ENCODE measurements at regions not wholly inside any gene's neighbourhood (a gene's known extent, or its start where the extent isn't known, plus 50 kb on each side); places are given as distances from the start of the nearest gene placed in this dataset.

- Histone ChIP-seq H3K36me3 (ENCODE audit: insufficient read depth, low read length) (no peaks in the 10 kb centered on the region), H4K20me1 (ENCODE audit: insufficient read depth, low read length) (no peaks in the 10 kb centered on the region), H3K9me3 (ENCODE audit: insufficient read depth, low read length, severe bottlenecking) (no peaks in the 10 kb centered on the region), H2AFZ (ENCODE audit: low read depth, low read length) (no peak overlapping the region), H3K27me3 (ENCODE audit: insufficient read depth, low read length, poor library complexity) (no peaks in the 10 kb centered on the region), H3K27ac (ENCODE audit: low read length) (no peak overlapping the region), H3K4me2 (ENCODE audit: insufficient read depth, low read length) (no peak overlapping the region), H3K4me1 (ENCODE audit: insufficient read depth, low read length) (no peaks in the 10 kb centered on the region), H3K9ac (ENCODE audit: low read depth, low read length) (no peak overlapping the region), H3K79me2 (ENCODE audit: insufficient read depth, low read length) (no peaks in the 10 kb centered on the region), H3K4me3 (ENCODE audit: low read depth in 1 of 2, low read length in 2 of 2) (no peak overlapping the region)
- DNase-seq: no peak
- ATAC-seq (ENCODE audit: insufficient read depth, low read depth): no peak
- TF ChIP-seq EZH2 (IDR thresholded peaks at IDR 0.05; ENCODE audit: borderline replicate concordance, low read depth, low read length, severe bottlenecking) (no peak), CTCF (IDR thresholded peaks at IDR 0.05; ENCODE audit: borderline replicate concordance, extremely low read depth, low read length, poor library complexity, severe bottlenecking) (no peak)
Measured at GRCh38 chr1:100622966-100623762, 85.2 kb downstream of the GPR88 start.

GRCh38 chr1:100624886-100625610 is 87.1 kb downstream of the GPR88 start:
- Histone ChIP-seq H3K4me1 (ENCODE audit: insufficient read depth, low read length) (no peaks in the 10 kb centered on the region), H3K27me3 (ENCODE audit: insufficient read depth, low read length, poor library complexity) (no peaks in the 10 kb centered on the region), H3K79me2 (ENCODE audit: insufficient read depth, low read length) (no peaks in the 10 kb centered on the region), H3K36me3 (ENCODE audit: insufficient read depth, low read length) (no peaks in the 10 kb centered on the region), H3K4me3 (ENCODE audit: low read depth in 1 of 2, low read length in 2 of 2) (no peak overlapping the region), H3K27ac (ENCODE audit: low read length) (no peak overlapping the region), H3K9me3 (ENCODE audit: insufficient read depth, low read length, severe bottlenecking) (no peaks in the 10 kb centered on the region), H3K4me2 (ENCODE audit: insufficient read depth, low read length) (no peak overlapping the region), H2AFZ (ENCODE audit: low read depth, low read length) (no peak overlapping the region), H4K20me1 (ENCODE audit: insufficient read depth, low read length) (no peaks in the 10 kb centered on the region), H3K9ac (ENCODE audit: low read depth, low read length) (no peak overlapping the region)
- TF ChIP-seq EZH2 (IDR thresholded peaks at IDR 0.05; ENCODE audit: borderline replicate concordance, low read depth, low read length, severe bottlenecking): no peak
- no peak for TF ChIP-seq CTCF (IDR thresholded peaks at IDR 0.05; ENCODE audit: borderline replicate concordance, extremely low read depth, low read length, poor library complexity, severe bottlenecking)
- ATAC-seq (ENCODE audit: insufficient read depth, low read depth) (no peak), DNase-seq (no peak)

GRCh38 chr1:100626397-100626796 is 88.5 kb downstream of the GPR88 start:
- Histone ChIP-seq H3K4me2 (ENCODE audit: insufficient read depth, low read length) (no peak overlapping the region), H2AFZ (ENCODE audit: low read depth, low read length) (no peak overlapping the region), H3K27ac (ENCODE audit: low read length) (no peak overlapping the region), H3K4me1 (ENCODE audit: insufficient read depth, low read length) (peaks cover 7% of the 10 kb centered on the region), H3K9me3 (ENCODE audit: insufficient read depth, low read length, severe bottlenecking) (no peaks in the 10 kb centered on the region), H3K27me3 (ENCODE audit: insufficient read depth, low read length, poor library complexity) (no peaks in the 10 kb centered on the region), H4K20me1 (ENCODE audit: insufficient read depth, low read length) (no peaks in the 10 kb centered on the region), H3K9ac (ENCODE audit: low read depth, low read length) (no peak overlapping the region), H3K4me3 (ENCODE audit: low read depth in 1 of 2, low read length in 2 of 2) (no peak overlapping the region), H3K79me2 (ENCODE audit: insufficient read depth, low read length) (no peaks in the 10 kb centered on the region), H3K36me3 (ENCODE audit: insufficient read depth, low read length) (no peaks in the 10 kb centered on the region)
- ATAC-seq (ENCODE audit: insufficient read depth, low read depth) (no peak), DNase-seq (no peak)
- TF ChIP-seq EZH2 (IDR thresholded peaks at IDR 0.05; ENCODE audit: borderline replicate concordance, low read depth, low read length, severe bottlenecking) (no peak), CTCF (IDR thresholded peaks at IDR 0.05; ENCODE audit: borderline replicate concordance, extremely low read depth, low read length, poor library complexity, severe bottlenecking) (no peak)

All from DND-41 (cell line).